IMR-90 (cell line): ENCODE measurements at regions not wholly inside any gene's neighbourhood (a gene's known extent, or its start where the extent isn't known, plus 50 kb on each side); places are given as distances from the start of the nearest gene placed in this dataset.

Source experiments
- ATAC-seq: fragments of 200-7000 bp; cut with Tn5 transposase; 2 replicates; pipeline ENCODE4 v1.9.1; 2020; ENCODE audit warnings: low read depth, mild to moderate bottlenecking, moderate library complexity
- BruUV-seq: library from RNA; stranded (reverse); fragments of 400-500 nt; replicated peaks from 2 replicates; lab custom pipeline; 2021; lab: Mats Ljungman, UMichigan
- CTCF ChIA-PET: fragments of 300-600 bp; formaldehyde crosslinking; extraction: SDS; loops from one replicate; lab custom pipeline; 2021; ENCODE audit warnings: antibody characterized with exemption; lab: Yijun Ruan, JAX
- POLR2A ChIA-PET: fragments of 300-600 bp; sonication (Branson Sonifier 250); formaldehyde crosslinking; loops from one replicate; lab custom pipeline; 2022; ENCODE audit warnings: antibody characterized with exemption; ENCODE audit not compliant: unreplicated experiment; lab: Charles Lee
- DNase-seq: peaks from one replicate; pipeline ENCODE4 v3.0.0; 2013
- H2AFZ ChIP-seq: replicated peaks from 2 replicates; pipeline ENCODE3; 2013; ENCODE audit warnings: low read length, mild to moderate bottlenecking; ENCODE audit not compliant: poor library complexity
- H2AK5ac ChIP-seq: 2 replicates; pipeline ENCODE4 v1.6.1; 2013; ENCODE audit warnings: low read depth, low read length, inconsistent platforms
- H2AK9ac ChIP-seq: replicated peaks from 2 replicates; pipeline ENCODE3; 2013; ENCODE audit warnings: mild to moderate bottlenecking, low read depth, low read length, moderate library complexity; ENCODE audit not compliant: poor library complexity
- H2BK120ac ChIP-seq: 2 replicates; pipeline ENCODE4 v1.6.1; 2013; ENCODE audit warnings: low read depth, low read length, inconsistent platforms
- H2BK15ac ChIP-seq: 3 replicates; pipeline ENCODE4 v1.6.1; 2013; ENCODE audit warnings: low read depth, low read length, inconsistent platforms
- H2BK20ac ChIP-seq: 2 replicates; pipeline ENCODE4 v1.6.1; 2013; ENCODE audit warnings: low read depth, mild to moderate bottlenecking, inconsistent platforms, low read length, moderate library complexity
- H2BK5ac ChIP-seq: 2 replicates; pipeline ENCODE4 v1.6.1; 2013; ENCODE audit warnings: mild to moderate bottlenecking, low read depth, low read length, inconsistent platforms; ENCODE audit not compliant: poor library complexity, severe bottlenecking
- H3K14ac ChIP-seq: replicated peaks from 2 replicates; pipeline ENCODE4 v1.6.1; 2013; ENCODE audit warnings: low read depth, low read length, inconsistent platforms
- H3K18ac ChIP-seq: 2 replicates; pipeline ENCODE4 v1.6.1; 2013; ENCODE audit warnings: low read depth, low read length, control low read depth
- H3K23ac ChIP-seq: 2 replicates; pipeline ENCODE4 v1.6.1; 2013; ENCODE audit warnings: low read depth, low read length, inconsistent platforms
- H3K27ac ChIP-seq: 2 replicates; pipeline ENCODE4 v1.5.1; 2013; ENCODE audit warnings: mild to moderate bottlenecking, control low read depth, low read length; ENCODE audit not compliant: insufficient read depth
- H3K27me3 ChIP-seq: 2 replicates; pipeline ENCODE4 v1.6.1; 2013; ENCODE audit warnings: low read length; ENCODE audit not compliant: control insufficient read depth, insufficient read depth
- H3K36me3 ChIP-seq: 2 replicates; pipeline ENCODE4 v1.6.1; 2013; ENCODE audit warnings: low read length, mixed read lengths; ENCODE audit not compliant: control insufficient read depth, insufficient read depth
- H3K4ac ChIP-seq: 2 replicates; pipeline ENCODE4 v1.6.1; 2013; ENCODE audit warnings: low read depth, low read length, inconsistent platforms
- H3K4me1 ChIP-seq: 2 replicates; pipeline ENCODE4 v1.6.1; 2013; ENCODE audit warnings: low read length, mixed read lengths; ENCODE audit not compliant: control insufficient read depth, insufficient read depth
- H3K4me2 ChIP-seq: 2 replicates; pipeline ENCODE4 v1.6.1; 2013; ENCODE audit warnings: low read depth, mild to moderate bottlenecking, control low read depth, low read length, moderate library complexity
- H3K4me3 ChIP-seq: 2 replicates; pipeline ENCODE4 v1.5.1; 2013; ENCODE audit warnings: low read depth, mild to moderate bottlenecking, control low read depth, low read length, moderate library complexity; ENCODE audit not compliant: insufficient read depth
- H3K56ac ChIP-seq: 2 replicates; pipeline ENCODE4 v1.6.1; 2013; ENCODE audit warnings: low read length, inconsistent platforms; ENCODE audit not compliant: insufficient read depth; ENCODE audit errors: extremely low read depth
- H3K79me1 ChIP-seq, 2 experiments: 2 replicates each; pipeline ENCODE4 v1.6.1; 2013; ENCODE audit warnings: low read length in 2 of 2, inconsistent platforms in 1 of 2, low read depth in 1 of 2
- H3K9ac ChIP-seq: 2 replicates; pipeline ENCODE4 v1.6.1; 2013; ENCODE audit warnings: low read depth, low read length, control low read depth
- H3K9me1 ChIP-seq: 2 replicates; pipeline ENCODE4 v1.6.1; 2013; ENCODE audit warnings: low read length, inconsistent platforms; ENCODE audit not compliant: insufficient read depth
- H3K9me3 ChIP-seq: 2 replicates; pipeline ENCODE4 v1.6.1; 2013; ENCODE audit warnings: low read length; ENCODE audit not compliant: control insufficient read depth, insufficient read depth
- H4K20me1 ChIP-seq: 2 replicates; pipeline ENCODE4 v1.6.1; 2013; ENCODE audit warnings: low read length, inconsistent platforms; ENCODE audit not compliant: insufficient read depth
- H4K5ac ChIP-seq: 2 replicates; pipeline ENCODE4 v1.6.1; 2013; ENCODE audit warnings: mild to moderate bottlenecking, low read depth, low read length, control low read depth
- H4K8ac ChIP-seq, 2 experiments: 2 replicates each; pipeline ENCODE4 v1.6.1; 2013; ENCODE audit warnings: low read depth in 2 of 2, low read length in 2 of 2, control low read depth in 1 of 2, inconsistent platforms in 1 of 2
- H4K91ac ChIP-seq: 2 replicates; pipeline ENCODE4 v1.6.1; 2013; ENCODE audit warnings: low read depth, low read length, inconsistent platforms; ENCODE audit not compliant: insufficient read depth
- BHLHE40 ChIP-seq: fragments of 150-350 bp; IDR thresholded peaks from 2 replicates; pipeline ENCODE4 v1.6.1; 2016; ENCODE audit warnings: mild to moderate bottlenecking, low read depth, low read length
- CEBPB ChIP-seq: IDR thresholded peaks from 2 replicates; pipeline ENCODE4 v1.6.1; 2012; ENCODE audit warnings: low read depth, low read length, improper control_type of control experiment
- CHD1 ChIP-seq: IDR thresholded peaks from 2 replicates; pipeline ENCODE4 v1.6.1; 2012; ENCODE audit warnings: low read depth, low read length, improper control_type of control experiment
- FOS ChIP-seq: fragments of 150-350 bp; IDR thresholded peaks from 2 replicates; pipeline ENCODE4 v1.6.1; 2016; ENCODE audit warnings: low read depth, low read length
- MAFK ChIP-seq: IDR thresholded peaks from 2 replicates; pipeline ENCODE4 v1.6.1; 2012; ENCODE audit warnings: low read depth, low read length, improper control_type of control experiment
- MXI1 ChIP-seq: IDR thresholded peaks from 2 replicates; pipeline ENCODE4 v1.6.1; 2012; ENCODE audit warnings: low read depth, mild to moderate bottlenecking, low read length, moderate library complexity, borderline replicate concordance
- NFE2L2 ChIP-seq: fragments of 150-350 bp; IDR thresholded peaks from 2 replicates; pipeline ENCODE4 v1.6.1; 2016; ENCODE audit warnings: low read depth, mild to moderate bottlenecking, low read length
- RAD21 ChIP-seq: IDR thresholded peaks from 2 replicates; pipeline ENCODE4 v1.6.1; 2012; ENCODE audit warnings: low read length, improper control_type of control experiment
- SMC3 ChIP-seq: fragments of 150-350 bp; IDR thresholded peaks from 2 replicates; pipeline ENCODE4 v1.6.1; 2016; ENCODE audit warnings: low read depth, mild to moderate bottlenecking, antibody characterized with exemption, low read length, moderate library complexity
- WGBS, 2 experiments: methylation state at CpG; one replicate each; pipeline versions ENCODE4 v1.1.5 to v1.1.7; 2013; ENCODE audit warnings: missing lambda C conversion rate in 2 of 2; ENCODE audit not compliant: insufficient read length in 1 of 2; ENCODE audit errors: extremely low coverage in 2 of 2; 5-methylcytosine and 5-hydroxymethylcytosine counted together
- dilution Hi-C: fragments of 300-500 bp; cut with HindIII; formaldehyde crosslinking; loops from one replicate; pipeline ENCODE4 v1.14.3; 2018; ENCODE audit warnings: low sequenced_read_pairs; ENCODE audit not compliant: unreplicated experiment
- in situ Hi-C: fragments of 300-500 bp; cut with MboI; formaldehyde crosslinking; loops from 3 replicates; pipeline ENCODE4 v1.14.3; 2019; ENCODE audit warnings: low sequenced_read_pairs, inconsistent platforms, mixed read lengths
- intact Hi-C: fragments of 100-400 bp; cut with micrococcal nuclease; formaldehyde crosslinking; loops from 2 replicates; pipeline ENCODE4 v1.10.0; 2022
- TF ChIP-seq, protein P1 (sequence below): fragments of 150-350 bp; IDR thresholded peaks from 2 replicates; pipeline ENCODE4 v1.6.1; 2016; ENCODE audit warnings: low read depth, mild to moderate bottlenecking, low read length, moderate library complexity, borderline replicate concordance

DNA sequence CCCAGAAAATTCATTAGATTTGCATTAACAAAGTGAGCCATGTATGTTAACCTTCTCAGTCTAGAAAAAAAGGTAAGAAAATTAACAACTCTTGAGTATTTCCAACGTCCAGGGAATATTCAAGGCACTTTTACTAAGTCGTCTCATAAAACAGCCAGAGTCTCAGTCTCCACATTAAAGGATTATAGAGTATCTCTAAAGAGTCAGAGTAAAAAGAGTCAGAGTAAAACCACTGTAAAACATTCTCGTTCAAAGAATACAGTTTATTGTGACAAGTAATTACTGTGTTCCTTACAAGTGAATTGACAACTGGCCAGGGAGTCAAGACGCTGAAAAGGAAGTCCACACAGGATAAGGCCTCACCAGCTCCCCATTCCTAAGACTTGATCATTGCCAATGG is 97.2 kb upstream of the ISL1 start:
- WGBS, 2 experiments: no CpG with 5 or more reads among the region's 4 CpGs
- no peak overlapping the region for H2BK120ac ChIP-seq
- no peak overlapping the region for H2AFZ ChIP-seq
- no peak overlapping the region for H3K4ac ChIP-seq
- H3K27ac ChIP-seq: no peak overlapping the region
- ChIA-PET CTCF (no interaction called here), POLR2A (no interaction called here)
- no peak overlapping the region for H3K9ac ChIP-seq
- no peak overlapping the region for H4K91ac ChIP-seq
- H3K9me1 ChIP-seq: no peaks in the 10 kb centered on the region
- no peak overlapping the region for H3K23ac ChIP-seq
- in situ Hi-C loops: no loop called here
- H4K20me1 ChIP-seq: no peaks in the 10 kb centered on the region
- no peak overlapping the region for H3K4me3 ChIP-seq
- no peaks in the 10 kb centered on the region for H3K27me3 ChIP-seq
- H2BK20ac ChIP-seq: no peak overlapping the region
- dilution Hi-C loops: no loop called here
- H3K9me3 ChIP-seq: peaks cover 2% of the 10 kb centered on the region; the same call in 1 of the 2 replicates
- no peak overlapping the region for H3K14ac ChIP-seq
- intact Hi-C loops: no loop called here
- no TSS peak for BruUV-seq
- H4K8ac ChIP-seq: no peak overlapping the region
- ATAC-seq (no peak), DNase-seq (no peak)
- no peak overlapping the region for H4K5ac ChIP-seq
- H2BK15ac ChIP-seq: no peak overlapping the region
- no peaks in the 10 kb centered on the region for H3K79me1 ChIP-seq
- H3K18ac ChIP-seq: no peak overlapping the region
- H3K4me1 ChIP-seq: no peaks in the 10 kb centered on the region
- H2BK5ac ChIP-seq: no peak overlapping the region
- no peak overlapping the region for H3K4me2 ChIP-seq
- H2AK5ac ChIP-seq: no peak overlapping the region
- no peak overlapping the region for H3K56ac ChIP-seq
- TF ChIP-seq FOS: no peak
- no peak for TF ChIP-seq MXI1
- no peak for TF ChIP-seq RAD21
- no peak for TF ChIP-seq CEBPB
- no peak for TF ChIP-seq SMC3
- no peak for TF ChIP-seq CHD1
- TF ChIP-seq BHLHE40: no peak
- TF ChIP-seq MAFK: no peak
- no peak for TF ChIP-seq NFE2L2
- TF ChIP-seq, protein P1, sequence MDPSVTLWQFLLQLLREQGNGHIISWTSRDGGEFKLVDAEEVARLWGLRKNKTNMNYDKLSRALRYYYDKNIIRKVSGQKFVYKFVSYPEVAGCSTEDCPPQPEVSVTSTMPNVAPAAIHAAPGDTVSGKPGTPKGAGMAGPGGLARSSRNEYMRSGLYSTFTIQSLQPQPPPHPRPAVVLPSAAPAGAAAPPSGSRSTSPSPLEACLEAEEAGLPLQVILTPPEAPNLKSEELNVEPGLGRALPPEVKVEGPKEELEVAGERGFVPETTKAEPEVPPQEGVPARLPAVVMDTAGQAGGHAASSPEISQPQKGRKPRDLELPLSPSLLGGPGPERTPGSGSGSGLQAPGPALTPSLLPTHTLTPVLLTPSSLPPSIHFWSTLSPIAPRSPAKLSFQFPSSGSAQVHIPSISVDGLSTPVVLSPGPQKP: no peak
- no peaks in the 10 kb centered on the region for H3K36me3 ChIP-seq
- no peak overlapping the region for H2AK9ac ChIP-seq
